ENCODE measurements at regions not wholly inside any gene's neighbourhood (a gene's known extent, or its start where the extent isn't known, plus 50 kb on each side); places are given as distances from the start of the nearest gene placed in this dataset.

GRCh38 chr14:65999865-66000264 is 486.3 kb upstream of the CCDC196 start:
- H3K9me3 Mint-ChIP-seq: peaks cover 23% of the 10 kb centered on the region
- no peak overlapping the region for H3K4me3 Mint-ChIP-seq
- no peak for DNase-seq (ENCODE audit: low spot score)
- no peaks in the 10 kb centered on the region for H3K79me2 ChIP-seq (ENCODE audit: low read depth)
- H3K27me3 ChIP-seq: no peaks in the 10 kb centered on the region
- TF ChIP-seq EZH2phosphoT487 (IDR thresholded peaks at IDR 0.05) (no peak), CTCF (IDR thresholded peaks at IDR 0.05) (no peak), EZH2 (IDR thresholded peaks at IDR 0.05) (no peak)
- H3K4me3 ChIP-seq: no peak overlapping the region
- peaks cover 18% of the 10 kb centered on the region for H3K4me1 ChIP-seq
- peaks cover 2% of the 10 kb centered on the region for H3K36me3 Mint-ChIP-seq
- no peak overlapping the region for H3K9ac ChIP-seq
- H3K9me3 ChIP-seq (ENCODE audit: low read depth): no peaks in the 10 kb centered on the region
- peaks cover 21% of the 10 kb centered on the region for H3F3A ChIP-seq (ENCODE audit: low read depth)
- H3K27ac ChIP-seq: no peak overlapping the region
- peaks cover 7% of the 10 kb centered on the region for H3K27me3 Mint-ChIP-seq (ENCODE audit: insufficient read depth, low read depth)
- no peaks in the 10 kb centered on the region for H4K20me1 ChIP-seq (ENCODE audit: low read depth)
- peaks cover 14% of the 10 kb centered on the region for H3K4me1 Mint-ChIP-seq
- no peak overlapping the region for H3K27ac Mint-ChIP-seq
- no peak overlapping the region for H3K4me2 ChIP-seq
- H3K36me3 ChIP-seq: no peaks in the 10 kb centered on the region
- no peak overlapping the region for H2AFZ ChIP-seq (replicated peaks)

- no peaks in the 10 kb centered on the region for H3K79me2 ChIP-seq (ENCODE audit: low read depth)
- H3K36me3 Mint-ChIP-seq: peaks cover 2% of the 10 kb centered on the region
- H3K9ac ChIP-seq: no peak overlapping the region
- no peak overlapping the region for H3K4me3 Mint-ChIP-seq
- no peak overlapping the region for H3K4me2 ChIP-seq
- H3K9me3 ChIP-seq (ENCODE audit: low read depth): no peaks in the 10 kb centered on the region
- H3K4me1 ChIP-seq: peaks cover 18% of the 10 kb centered on the region
- DNase-seq (ENCODE audit: low spot score): no peak
- H3K4me1 Mint-ChIP-seq: peaks cover 16% of the 10 kb centered on the region
- no peak overlapping the region for H3K27ac Mint-ChIP-seq
- peaks cover 7% of the 10 kb centered on the region for H3K27me3 Mint-ChIP-seq (ENCODE audit: insufficient read depth, low read depth)
- peaks cover 29% of the 10 kb centered on the region for H3K9me3 Mint-ChIP-seq
- no peaks in the 10 kb centered on the region for H3K36me3 ChIP-seq
- no peaks in the 10 kb centered on the region for H4K20me1 ChIP-seq (ENCODE audit: low read depth)
- H3K27ac ChIP-seq: no peak overlapping the region
- peaks cover 18% of the 10 kb centered on the region for H3F3A ChIP-seq (ENCODE audit: low read depth)
- H2AFZ ChIP-seq (replicated peaks): no peak overlapping the region
- no peaks in the 10 kb centered on the region for H3K27me3 ChIP-seq
- H3K4me3 ChIP-seq: no peak overlapping the region
- no peak for TF ChIP-seq EZH2phosphoT487 (IDR thresholded peaks at IDR 0.05)
- no peak for TF ChIP-seq CTCF (IDR thresholded peaks at IDR 0.05)
- TF ChIP-seq EZH2 (IDR thresholded peaks at IDR 0.05): no peak
These were observed 485.4 kb upstream of the CCDC196 start for GRCh38 chr14:66000766-66001165.

GRCh38 chr14:66001356-66001755 is 484.8 kb upstream of the CCDC196 start:
- DNase-seq (ENCODE audit: low spot score): no peak
- no peak for TF ChIP-seq EZH2phosphoT487 (IDR thresholded peaks at IDR 0.05)
- TF ChIP-seq EZH2 (IDR thresholded peaks at IDR 0.05): no peak
- no peak for TF ChIP-seq CTCF (IDR thresholded peaks at IDR 0.05)
- Mint-ChIP-seq H3K27ac (no peak overlapping the region), H3K4me1 (peaks cover 20% of the 10 kb centered on the region), H3K4me3 (no peak overlapping the region), H3K36me3 (peaks cover 2% of the 10 kb centered on the region), H3K27me3 (ENCODE audit: insufficient read depth, low read depth) (peaks cover 7% of the 10 kb centered on the region), H3K9me3 (peaks cover 32% of the 10 kb centered on the region)
- Histone ChIP-seq H3K36me3 (no peaks in the 10 kb centered on the region), H3K4me2 (no peak overlapping the region), H3F3A (ENCODE audit: low read depth) (peaks cover 23% of the 10 kb centered on the region), H3K4me1 (peaks cover 24% of the 10 kb centered on the region), H3K4me3 (no peak overlapping the region), H2AFZ (replicated peaks) (no peak overlapping the region), H4K20me1 (ENCODE audit: low read depth) (no peaks in the 10 kb centered on the region), H3K9me3 (ENCODE audit: low read depth) (no peaks in the 10 kb centered on the region), H3K27ac (no peak overlapping the region), H3K9ac (no peak overlapping the region), H3K27me3 (no peaks in the 10 kb centered on the region), H3K79me2 (ENCODE audit: low read depth) (no peaks in the 10 kb centered on the region)

All from neural progenitor cell (in vitro differentiated cells).